ENCODE measurements at regions not wholly inside any gene's neighbourhood (a gene's known extent, or its start where the extent isn't known, plus 50 kb on each side); places are given as distances from the start of the nearest gene placed in this dataset.

DNA sequence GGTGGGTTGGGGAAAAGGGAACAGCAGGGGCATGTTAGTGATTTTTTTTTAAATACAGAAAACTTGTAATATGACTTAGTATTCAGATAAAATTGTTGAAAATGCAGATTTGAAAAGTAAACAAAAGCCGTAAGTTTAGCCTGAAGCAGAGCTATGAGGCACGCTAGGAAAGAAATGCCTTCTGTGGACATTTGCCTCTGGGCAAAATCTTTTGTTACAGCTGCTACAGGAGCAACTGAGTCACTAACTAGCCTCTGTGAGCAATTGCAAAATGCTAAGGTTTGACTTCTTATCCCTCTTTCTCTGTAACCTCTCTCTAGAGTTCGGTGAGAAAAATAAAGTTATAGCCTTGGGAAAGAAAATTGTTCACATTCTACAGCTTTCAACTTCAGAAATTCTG lies 350.0 kb downstream of the SLC7A11 start:
- CTCF ChIA-PET: no interaction called here

DNA sequence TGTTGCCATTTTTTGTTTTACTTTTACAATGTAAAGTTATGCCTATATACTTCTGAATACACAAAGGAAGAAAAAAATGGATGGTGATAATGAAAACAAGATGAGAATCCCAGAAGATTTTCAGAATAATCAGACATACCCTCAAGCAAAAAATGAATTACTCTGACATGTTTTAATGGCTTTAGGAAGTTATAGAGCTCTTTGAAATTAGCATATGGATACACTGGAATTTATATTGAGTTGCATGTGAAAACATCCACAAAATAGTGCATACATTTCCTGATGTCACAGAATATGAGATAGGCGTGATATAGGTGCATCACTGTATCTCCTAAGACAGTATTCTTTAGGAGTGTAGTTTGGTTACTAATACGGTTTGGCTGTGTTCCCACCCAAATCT lies 351.3 kb downstream of the SLC7A11 start:
- 79% methylated on average over 2 of the region's 2 CpGs for WGBS (ENCODE audit: low lambda C conversion rate)
- H3K9ac ChIP-seq: no peak overlapping the region
- no peak overlapping the region for H2AFZ ChIP-seq (ENCODE audit: low read depth)
- no peaks in the 10 kb centered on the region for H3K79me2 ChIP-seq (ENCODE audit: insufficient read depth)
- H3F3A ChIP-seq (replicated peaks; ENCODE audit: insufficient read depth): no peaks in the 10 kb centered on the region
- no peaks in the 10 kb centered on the region for H4K20me1 ChIP-seq (ENCODE audit: insufficient read depth)
- ChIA-PET POLR2A (no interaction called here), CTCF (no interaction called here)
- no peaks in the 10 kb centered on the region for H3K9me2 ChIP-seq
- DNase-seq: no peak
- no peaks in the 10 kb centered on the region for H3K4me1 ChIP-seq (ENCODE audit: control insufficient read depth in 1 of 2, insufficient read depth in 2 of 2, low read depth in 1 of 2, low read length in 1 of 2)
- no peak overlapping the region for H3K4me3 ChIP-seq (ENCODE audit: low read depth in 2 of 2, low read length in 1 of 2)
- H3K36me3 ChIP-seq (replicated peaks in 1 of 2; ENCODE audit: control insufficient read depth in 1 of 2, insufficient read depth in 2 of 2, low read length in 1 of 2): no peaks in the 10 kb centered on the region
- H3K27me3 ChIP-seq (ENCODE audit: insufficient read depth): no peaks in the 10 kb centered on the region
- no peak overlapping the region for H3K4me2 ChIP-seq
- TF ChIP-seq NRF1 (IDR thresholded peaks at IDR 0.05; ENCODE audit: low read depth, low read length) (no peak), NFIC (IDR thresholded peaks at IDR 0.05; ENCODE audit: borderline replicate concordance) (no peak), YY1 (IDR thresholded peaks at IDR 0.05; ENCODE audit: low read depth) (no peak), MXI1 (IDR thresholded peaks at IDR 0.05; ENCODE audit: low read depth, low read length) (no peak), FOXJ3 (CRISPR knock-in tag; IDR thresholded peaks at IDR 0.05) (no peak), GATA2 (CRISPR knock-in tag; IDR thresholded peaks at IDR 0.05) (no peak), JUND (IDR thresholded peaks at IDR 0.05) (no peak), RCOR1 (IDR thresholded peaks at IDR 0.05; ENCODE audit: low read length) (no peak), POLR2AphosphoS5 (IDR thresholded peaks at IDR 0.05; ENCODE audit: low read depth, low read length) (no peak)
- no peak overlapping the region for H3K27ac ChIP-seq (ENCODE audit: low read depth in 2 of 2, low read length in 1 of 2)
- no peaks in the 10 kb centered on the region for H3K9me3 ChIP-seq

More for the DNA sequence above, 350.0 kb downstream of the SLC7A11 start:
- POLR2A ChIA-PET: no interaction called here
- H3K9ac ChIP-seq: no peak overlapping the region
- H4K20me1 ChIP-seq (ENCODE audit: insufficient read depth): no peaks in the 10 kb centered on the region
- no peaks in the 10 kb centered on the region for H3K4me1 ChIP-seq (ENCODE audit: control insufficient read depth in 1 of 2, insufficient read depth in 2 of 2, low read depth in 1 of 2, low read length in 1 of 2)
- no peak overlapping the region for H3K27ac ChIP-seq (ENCODE audit: low read depth in 2 of 2, low read length in 1 of 2)
- H3K79me2 ChIP-seq (ENCODE audit: insufficient read depth): no peaks in the 10 kb centered on the region
- H3K4me2 ChIP-seq: no peak overlapping the region
- H3F3A ChIP-seq (replicated peaks; ENCODE audit: insufficient read depth): no peaks in the 10 kb centered on the region
- no peaks in the 10 kb centered on the region for H3K9me2 ChIP-seq
- H3K9me3 ChIP-seq: no peaks in the 10 kb centered on the region; the same call in 1 of the 2 replicates
- 76% methylated on average over 3 of the region's 3 CpGs for WGBS (ENCODE audit: low lambda C conversion rate)
- no peaks in the 10 kb centered on the region for H3K27me3 ChIP-seq (ENCODE audit: insufficient read depth)
- no peak for TF ChIP-seq SMC3 (IDR thresholded peaks at IDR 0.05; ENCODE audit: low read depth, low read length)
- no peak for TF ChIP-seq YY1 (IDR thresholded peaks at IDR 0.05; ENCODE audit: low read depth)
- TF ChIP-seq POLR2AphosphoS5 (IDR thresholded peaks at IDR 0.05; ENCODE audit: low read depth, low read length): no peak
- TF ChIP-seq TEAD4 (IDR thresholded peaks at IDR 0.05; ENCODE audit: borderline replicate concordance, insufficient read depth): no peak
- no peak for TF ChIP-seq EZH2phosphoT487 (IDR thresholded peaks at IDR 0.05; ENCODE audit: borderline replicate concordance, low read depth)
- TF ChIP-seq JUND (IDR thresholded peaks at IDR 0.05): no peak
- no peaks in the 10 kb centered on the region for H3K36me3 ChIP-seq (replicated peaks in 1 of 2; ENCODE audit: control insufficient read depth in 1 of 2, insufficient read depth in 2 of 2, low read length in 1 of 2)
- H3K4me3 ChIP-seq (ENCODE audit: low read depth in 2 of 2, low read length in 1 of 2): no peak overlapping the region
- H2AFZ ChIP-seq (ENCODE audit: low read depth): no peak overlapping the region
- no peak for DNase-seq

DNA sequence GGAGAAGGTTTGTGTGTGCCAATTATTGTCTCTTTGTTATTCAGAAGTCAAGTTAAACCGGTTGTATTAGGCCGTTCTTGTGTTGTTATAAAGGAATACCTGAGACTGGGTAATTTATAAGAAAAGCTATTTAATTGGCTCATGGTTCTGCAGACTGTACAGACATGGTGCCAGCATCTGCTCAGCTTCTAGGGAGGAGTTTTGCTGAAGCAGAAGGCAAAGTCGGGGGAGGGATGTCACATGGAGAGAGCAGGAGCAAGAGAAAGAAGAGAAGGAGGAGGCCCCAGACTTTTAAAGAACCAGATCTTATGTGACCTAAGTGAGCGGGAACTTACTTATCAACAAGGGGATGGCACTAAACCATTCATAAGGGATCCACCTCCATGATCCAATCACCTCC lies 349.3 kb upstream of the PCDH18 start:
- H3K9ac ChIP-seq: no peak overlapping the region
- WGBS (ENCODE audit: low lambda C conversion rate): 80% methylated on average over 4 of the region's 4 CpGs
- no peaks in the 10 kb centered on the region; the same call in 1 of the 2 replicates for H3K79me2 ChIP-seq (ENCODE audit: insufficient read depth)
- ChIA-PET CTCF (interaction anchor here (0.6 kb wide), 1 partner anchor 25 kb away, joined by 4 read pairs; no protein-coding TSS in a partner anchor), POLR2A (no interaction called here)
- H3K27ac ChIP-seq (ENCODE audit: low read depth in 2 of 2, low read length in 1 of 2): no peak overlapping the region
- H3F3A ChIP-seq (replicated peaks; ENCODE audit: insufficient read depth): no peaks in the 10 kb centered on the region
- H2AFZ ChIP-seq (ENCODE audit: low read depth): no peak overlapping the region
- no peaks in the 10 kb centered on the region for H3K4me1 ChIP-seq (ENCODE audit: control insufficient read depth in 1 of 2, insufficient read depth in 2 of 2, low read depth in 1 of 2, low read length in 1 of 2)
- H3K9me3 ChIP-seq: peaks cover 7% of the 10 kb centered on the region; the same call in 1 of the 2 replicates
- no peaks in the 10 kb centered on the region for H3K36me3 ChIP-seq (replicated peaks in 1 of 2; ENCODE audit: control insufficient read depth in 1 of 2, insufficient read depth in 2 of 2, low read length in 1 of 2)
- no peaks in the 10 kb centered on the region for H3K27me3 ChIP-seq (ENCODE audit: insufficient read depth)
- no peak overlapping the region for H3K4me3 ChIP-seq (ENCODE audit: low read depth in 2 of 2, low read length in 1 of 2)
- no peaks in the 10 kb centered on the region for H4K20me1 ChIP-seq (ENCODE audit: insufficient read depth)
- DNase-seq: no peak
- no peaks in the 10 kb centered on the region for H3K9me2 ChIP-seq
- H3K4me2 ChIP-seq: no peak overlapping the region
- TF ChIP-seq EP300 (IDR thresholded peaks at IDR 0.05; ENCODE audit: borderline replicate concordance in 1 of 2, low read depth in 1 of 2, low read length in 1 of 2) (no peak), TCF12 (IDR thresholded peaks at IDR 0.05) (no peak), TAF1 (IDR thresholded peaks at IDR 0.05; ENCODE audit: borderline replicate concordance, low read depth, low read length) (no peak), MEF2A (IDR thresholded peaks at IDR 0.05; ENCODE audit: borderline replicate concordance, low read depth) (no peak), FOXM1 (IDR thresholded peaks at IDR 0.05; ENCODE audit: low read depth) (no peak), JUND (IDR thresholded peaks at IDR 0.05) (no peak), RXRA (IDR thresholded peaks at IDR 0.05; ENCODE audit: borderline replicate concordance, low read depth) (no peak)
- TF ChIP-seq, protein P1, sequence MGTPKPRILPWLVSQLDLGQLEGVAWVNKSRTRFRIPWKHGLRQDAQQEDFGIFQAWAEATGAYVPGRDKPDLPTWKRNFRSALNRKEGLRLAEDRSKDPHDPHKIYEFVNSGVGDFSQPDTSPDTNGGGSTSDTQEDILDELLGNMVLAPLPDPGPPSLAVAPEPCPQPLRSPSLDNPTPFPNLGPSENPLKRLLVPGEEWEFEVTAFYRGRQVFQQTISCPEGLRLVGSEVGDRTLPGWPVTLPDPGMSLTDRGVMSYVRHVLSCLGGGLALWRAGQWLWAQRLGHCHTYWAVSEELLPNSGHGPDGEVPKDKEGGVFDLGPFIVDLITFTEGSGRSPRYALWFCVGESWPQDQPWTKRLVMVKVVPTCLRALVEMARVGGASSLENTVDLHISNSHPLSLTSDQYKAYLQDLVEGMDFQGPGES (IDR thresholded peaks at IDR 0.05; ENCODE audit: low read depth, low read length): no peak
- TF ChIP-seq, protein P2, sequence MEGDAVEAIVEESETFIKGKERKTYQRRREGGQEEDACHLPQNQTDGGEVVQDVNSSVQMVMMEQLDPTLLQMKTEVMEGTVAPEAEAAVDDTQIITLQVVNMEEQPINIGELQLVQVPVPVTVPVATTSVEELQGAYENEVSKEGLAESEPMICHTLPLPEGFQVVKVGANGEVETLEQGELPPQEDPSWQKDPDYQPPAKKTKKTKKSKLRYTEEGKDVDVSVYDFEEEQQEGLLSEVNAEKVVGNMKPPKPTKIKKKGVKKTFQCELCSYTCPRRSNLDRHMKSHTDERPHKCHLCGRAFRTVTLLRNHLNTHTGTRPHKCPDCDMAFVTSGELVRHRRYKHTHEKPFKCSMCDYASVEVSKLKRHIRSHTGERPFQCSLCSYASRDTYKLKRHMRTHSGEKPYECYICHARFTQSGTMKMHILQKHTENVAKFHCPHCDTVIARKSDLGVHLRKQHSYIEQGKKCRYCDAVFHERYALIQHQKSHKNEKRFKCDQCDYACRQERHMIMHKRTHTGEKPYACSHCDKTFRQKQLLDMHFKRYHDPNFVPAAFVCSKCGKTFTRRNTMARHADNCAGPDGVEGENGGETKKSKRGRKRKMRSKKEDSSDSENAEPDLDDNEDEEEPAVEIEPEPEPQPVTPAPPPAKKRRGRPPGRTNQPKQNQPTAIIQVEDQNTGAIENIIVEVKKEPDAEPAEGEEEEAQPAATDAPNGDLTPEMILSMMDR (IDR thresholded peaks at IDR 0.05): no peak
